GM10248 (cell line): ENCODE measurements at regions not wholly inside any gene's neighbourhood (a gene's known extent, or its start where the extent isn't known, plus 50 kb on each side); places are given as distances from the start of the nearest gene placed in this dataset.
"Not testable (repeated sequence)": the region's sequence is repeated elsewhere in the genome, so short reads cannot be mapped to it uniquely, and the experiment has no call there.

ENCODE experiments used
- CTCF ChIA-PET: fragments of 300-600 bp; sonication (Branson Sonifier 250); formaldehyde crosslinking; extraction: SDS; loops from one replicate; lab custom pipeline; 2021; ENCODE audit warnings: antibody characterized with exemption; lab: Yijun Ruan, JAX
- POLR2A ChIA-PET: fragments of 350-650 bp; sonication (Branson Sonifier 250); formaldehyde crosslinking; extraction: SDS; loops from one replicate; lab custom pipeline; 2020; ENCODE audit warnings: antibody characterized with exemption; lab: Yijun Ruan, JAX
- DNase-seq: peaks from one replicate; pipeline ENCODE4 v3.0.0; 2012; ENCODE audit errors: extremely low spot score
- CTCF ChIP-seq: IDR thresholded peaks from 2 replicates; pipeline ENCODE4 v1.5.1; 2012; ENCODE audit warnings: mild to moderate bottlenecking, low read depth; ENCODE audit errors: extremely low read depth, missing control alignments, control extremely low read depth

DNA sequence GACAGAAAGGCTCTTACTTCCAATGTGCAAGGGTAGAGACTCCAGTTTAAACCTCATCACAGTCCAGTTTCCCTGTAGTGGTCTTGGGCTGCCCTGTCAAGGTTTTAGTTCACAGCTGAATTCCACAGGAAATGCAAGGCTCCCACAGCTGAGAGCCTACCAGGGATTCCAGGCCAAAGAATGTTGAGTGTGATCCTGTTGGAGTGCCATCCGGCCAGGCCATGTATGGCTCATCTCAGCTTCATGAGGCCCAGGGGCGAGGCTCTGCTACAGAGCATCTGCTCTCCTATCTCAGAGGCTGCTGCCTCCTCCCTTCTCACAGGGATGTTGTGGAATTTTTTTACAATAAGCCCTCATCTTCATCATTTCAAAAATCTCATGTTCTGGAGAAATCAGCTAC is 239.8 kb upstream of the CCL2 start:
- ChIA-PET POLR2A (no interaction called here), CTCF (no interaction called here)
- TF ChIP-seq CTCF, result no peak
- no peak for DNase-seq

DNA sequence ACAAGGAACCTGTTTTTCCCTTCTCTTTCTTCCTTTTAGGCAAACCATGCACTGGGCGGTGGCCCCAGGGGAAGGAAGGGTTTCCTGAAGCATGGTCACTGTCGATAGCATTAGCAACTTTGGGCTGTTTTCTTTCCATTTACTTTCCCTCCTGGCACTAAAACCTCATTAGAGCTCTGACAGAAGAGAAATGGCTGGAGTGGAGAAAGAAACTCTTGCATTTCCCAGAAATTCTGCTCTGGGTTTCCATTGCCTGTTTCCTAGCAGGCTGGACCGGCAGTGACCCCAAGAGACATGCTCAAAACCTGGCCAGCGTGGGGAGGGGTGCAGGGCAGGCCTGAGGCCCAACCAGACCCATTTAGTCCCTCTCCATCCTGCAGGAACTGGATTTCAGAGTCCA is 230.7 kb upstream of the CCL2 start:
- ChIA-PET CTCF (interaction anchor here (0.6 to 0.7 kb wide), 2 partner anchors 22 to 97 kb away, joined by 3 read pairs; no protein-coding TSS in a partner anchor), POLR2A (no interaction called here)
- DNase-seq, result no peak
- TF ChIP-seq CTCF, result no peak

- ChIA-PET POLR2A (no interaction called here), CTCF (interaction anchor here (0.7 kb wide), 1 partner anchor 97 kb away, joined by 3 read pairs; no protein-coding TSS in a partner anchor)
- TF ChIP-seq CTCF, result no peak
- DNase-seq, result no peak
These were observed 230.1 kb upstream of the CCL2 start for GRCh38 chr17:34024806-34025551.

GRCh38 chr17:34030601-34031000 is 224.5 kb upstream of the CCL2 start:
- POLR2A ChIA-PET, DNase-seq, CTCF ChIA-PET: not testable (repeated sequence)

GRCh38 chr17:34032305-34032704 is 222.8 kb upstream of the CCL2 start:
- CTCF ChIA-PET, DNase-seq, POLR2A ChIA-PET: not testable (repeated sequence)

GRCh38 chr17:34038786-34039185 is 216.3 kb upstream of the CCL2 start:
- CTCF ChIA-PET, POLR2A ChIA-PET, DNase-seq: not testable (repeated sequence)

GRCh38 chr17:34039213-34039612 is 215.9 kb upstream of the CCL2 start:
- CTCF ChIA-PET, POLR2A ChIA-PET, DNase-seq: not testable (repeated sequence)

DNA sequence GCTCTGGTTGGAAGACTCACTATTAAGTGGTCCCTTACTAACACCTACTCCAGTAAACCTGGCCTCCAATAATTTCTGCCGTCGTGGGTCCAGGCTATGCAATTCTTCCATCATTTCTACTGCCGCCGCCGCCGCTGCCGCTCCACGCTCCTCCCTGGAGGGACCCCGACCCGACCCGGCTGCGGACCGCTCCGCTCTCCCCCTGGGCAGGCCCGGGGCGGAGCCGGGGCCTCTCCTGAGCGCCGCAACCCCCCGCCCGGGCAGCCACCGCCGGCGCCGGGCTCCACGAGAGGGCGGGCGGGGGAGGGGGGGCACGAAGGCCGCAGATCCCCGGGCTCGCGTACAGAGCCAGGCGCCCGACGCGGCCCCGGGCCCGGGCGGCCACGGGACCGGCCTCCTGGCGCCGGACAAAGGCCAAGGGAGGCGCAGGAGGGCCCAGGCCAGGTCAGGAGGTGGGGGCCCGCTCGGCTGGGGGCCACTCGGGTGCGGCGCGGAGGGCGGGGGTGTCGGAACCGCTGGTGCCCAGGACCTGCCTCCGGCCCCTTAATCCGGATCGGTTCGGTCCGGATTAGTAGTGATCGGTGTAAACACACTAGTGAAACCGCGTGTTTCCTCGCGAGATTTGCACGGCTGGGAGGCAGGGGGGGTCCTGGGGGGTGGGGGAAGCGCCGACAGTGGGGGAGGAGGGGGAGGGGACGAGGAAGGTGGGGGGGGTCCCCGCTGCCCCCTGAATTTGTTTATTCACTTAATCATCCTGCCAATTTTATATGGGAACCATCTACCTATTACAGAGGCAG is 215.1 kb upstream of the CCL2 start:
- CTCF ChIA-PET, POLR2A ChIA-PET, DNase-seq: not testable (repeated sequence)

DNA sequence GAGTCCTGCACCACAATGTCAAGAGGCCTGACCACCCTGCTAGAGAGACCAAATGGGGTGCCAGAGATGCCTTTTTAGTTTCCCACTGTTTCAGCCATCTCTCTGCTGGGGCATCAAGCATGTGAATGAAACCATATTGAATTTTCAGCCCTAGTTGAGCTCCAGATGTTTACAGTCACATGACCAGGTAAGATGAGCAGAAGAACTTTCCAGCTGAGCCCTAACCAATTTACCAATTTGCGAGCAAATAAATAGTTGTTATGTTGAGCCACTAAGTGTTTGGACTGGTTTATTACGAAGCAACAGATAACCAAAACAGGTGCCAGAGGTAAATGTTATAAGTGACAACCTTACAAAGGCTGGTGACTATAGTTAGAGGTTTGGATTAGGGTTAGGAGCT is 209.1 kb upstream of the CCL2 start:
- TF ChIP-seq CTCF, result no peak
- ChIA-PET CTCF (interaction anchor here (0.7 kb wide), 1 partner anchor 22 kb away, joined by 3 read pairs; no protein-coding TSS in a partner anchor), POLR2A (no interaction called here)
- no peak for DNase-seq
